ENCODE measurements at regions not wholly inside any gene's neighbourhood (a gene's known extent, or its start where the extent isn't known, plus 50 kb on each side); places are given as distances from the start of the nearest gene placed in this dataset.

GRCh38 chr2:5474716-5475115 is 217.5 kb upstream of the SOX11 start:
- TF ChIP-seq, protein P1, sequence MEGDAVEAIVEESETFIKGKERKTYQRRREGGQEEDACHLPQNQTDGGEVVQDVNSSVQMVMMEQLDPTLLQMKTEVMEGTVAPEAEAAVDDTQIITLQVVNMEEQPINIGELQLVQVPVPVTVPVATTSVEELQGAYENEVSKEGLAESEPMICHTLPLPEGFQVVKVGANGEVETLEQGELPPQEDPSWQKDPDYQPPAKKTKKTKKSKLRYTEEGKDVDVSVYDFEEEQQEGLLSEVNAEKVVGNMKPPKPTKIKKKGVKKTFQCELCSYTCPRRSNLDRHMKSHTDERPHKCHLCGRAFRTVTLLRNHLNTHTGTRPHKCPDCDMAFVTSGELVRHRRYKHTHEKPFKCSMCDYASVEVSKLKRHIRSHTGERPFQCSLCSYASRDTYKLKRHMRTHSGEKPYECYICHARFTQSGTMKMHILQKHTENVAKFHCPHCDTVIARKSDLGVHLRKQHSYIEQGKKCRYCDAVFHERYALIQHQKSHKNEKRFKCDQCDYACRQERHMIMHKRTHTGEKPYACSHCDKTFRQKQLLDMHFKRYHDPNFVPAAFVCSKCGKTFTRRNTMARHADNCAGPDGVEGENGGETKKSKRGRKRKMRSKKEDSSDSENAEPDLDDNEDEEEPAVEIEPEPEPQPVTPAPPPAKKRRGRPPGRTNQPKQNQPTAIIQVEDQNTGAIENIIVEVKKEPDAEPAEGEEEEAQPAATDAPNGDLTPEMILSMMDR (IDR thresholded peaks at IDR 0.05; ENCODE audit: low read depth, low read length, missing control alignments), result no peak
- Histone ChIP-seq H3K27ac (no peak overlapping the region), H3K4me3 (ENCODE audit: low read depth, low read length) (no peak overlapping the region), H3K36me3 (replicated peaks) (no peaks in the 10 kb centered on the region), H3K27me3 (replicated peaks) (no peaks in the 10 kb centered on the region)
- in situ Hi-C loops (cut with HindIII; ENCODE audit: low pct_ligation_motif_present, low sequenced_read_pairs), result no loop called here
- DNase-seq, result no peak

DNA sequence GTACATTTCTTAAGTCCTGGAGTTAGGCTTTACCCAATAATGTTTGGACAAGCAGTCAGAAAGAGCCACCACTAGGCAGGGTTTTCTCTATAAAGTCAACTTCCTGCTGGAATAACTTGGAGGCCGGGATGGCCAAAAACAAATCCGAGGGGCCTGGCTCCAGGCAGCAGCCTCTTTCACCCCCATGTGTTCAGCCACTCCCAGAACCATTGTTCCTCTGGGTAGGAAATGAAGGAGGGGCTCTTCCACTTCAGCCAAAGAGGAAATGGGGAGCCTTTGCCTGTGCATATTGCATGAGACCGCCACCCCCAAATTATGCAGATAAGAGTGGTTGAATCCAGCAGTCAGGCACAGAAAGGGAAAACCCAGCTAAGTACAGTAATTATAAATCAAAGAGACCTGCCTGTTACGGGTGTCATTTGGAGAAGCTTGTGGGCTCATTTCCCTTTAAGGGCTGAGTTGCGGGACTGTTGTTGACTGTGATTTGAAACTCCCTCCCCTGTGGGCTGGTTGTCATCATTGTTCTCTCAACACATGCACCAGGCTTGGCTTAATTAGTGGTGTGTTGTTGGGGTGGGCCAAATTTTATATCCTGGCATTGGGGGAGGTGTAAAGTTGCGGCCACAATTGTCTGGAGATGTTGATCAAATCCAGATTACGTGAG is 212.8 kb upstream of the SOX11 start:
- no peak for DNase-seq
- TF ChIP-seq, protein P1 (IDR thresholded peaks at IDR 0.05; ENCODE audit: low read depth, low read length, missing control alignments), result no peak

GRCh38 chr2:5482929-5483331 is 209.3 kb upstream of the SOX11 start:
- H3K4me3 ChIP-seq (ENCODE audit: low read depth, low read length), result no peak overlapping the region
- in situ Hi-C loops (cut with HindIII; ENCODE audit: low pct_ligation_motif_present, low sequenced_read_pairs), result no loop called here
- no peak overlapping the region for H3K27ac ChIP-seq
- TF ChIP-seq, protein P1 (IDR thresholded peaks at IDR 0.05; ENCODE audit: low read depth, low read length, missing control alignments), result no peak
- H3K36me3 ChIP-seq (replicated peaks), result no peaks in the 10 kb centered on the region
- H3K27me3 ChIP-seq (replicated peaks), result no peaks in the 10 kb centered on the region
- peak; percentile 12 for DNase-seq

More for the DNA sequence above, 212.8 kb upstream of the SOX11 start:
- Histone ChIP-seq H3K36me3 (replicated peaks) (no peaks in the 10 kb centered on the region), H3K4me3 (ENCODE audit: low read depth, low read length) (no peak overlapping the region), H3K27me3 (replicated peaks) (no peaks in the 10 kb centered on the region), H3K27ac (no peak overlapping the region)
- in situ Hi-C loops (cut with HindIII; ENCODE audit: low pct_ligation_motif_present, low sequenced_read_pairs), result no loop called here

DNA sequence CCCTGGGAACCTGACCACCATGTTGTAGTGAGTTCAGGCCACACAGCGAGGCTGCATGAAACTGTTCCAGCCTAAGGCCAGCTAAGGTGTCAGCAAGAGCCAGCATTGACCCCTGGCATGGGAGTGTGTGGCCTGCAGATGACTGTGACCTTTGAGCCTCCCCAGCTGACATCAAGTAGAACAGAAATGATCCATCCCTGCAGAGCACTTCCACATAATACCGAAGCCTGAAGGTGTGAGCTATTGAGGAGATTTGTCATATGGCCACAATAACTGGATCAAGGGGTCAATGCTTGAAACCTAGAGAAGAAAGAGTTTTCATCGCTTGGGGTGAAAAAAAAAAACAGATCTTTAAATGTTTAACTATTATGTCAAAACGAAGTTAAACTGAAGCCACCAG is 207.3 kb upstream of the SOX11 start:
- Histone ChIP-seq H3K27ac (no peak overlapping the region), H3K27me3 (replicated peaks) (no peaks in the 10 kb centered on the region), H3K4me3 (ENCODE audit: low read depth, low read length) (no peak overlapping the region), H3K36me3 (replicated peaks) (no peaks in the 10 kb centered on the region)
- TF ChIP-seq, protein P1 (IDR thresholded peaks at IDR 0.05; ENCODE audit: low read depth, low read length, missing control alignments), result no peak
- DNase-seq, result no peak
- in situ Hi-C loops (cut with HindIII; ENCODE audit: low pct_ligation_motif_present, low sequenced_read_pairs), result no loop called here

DNA sequence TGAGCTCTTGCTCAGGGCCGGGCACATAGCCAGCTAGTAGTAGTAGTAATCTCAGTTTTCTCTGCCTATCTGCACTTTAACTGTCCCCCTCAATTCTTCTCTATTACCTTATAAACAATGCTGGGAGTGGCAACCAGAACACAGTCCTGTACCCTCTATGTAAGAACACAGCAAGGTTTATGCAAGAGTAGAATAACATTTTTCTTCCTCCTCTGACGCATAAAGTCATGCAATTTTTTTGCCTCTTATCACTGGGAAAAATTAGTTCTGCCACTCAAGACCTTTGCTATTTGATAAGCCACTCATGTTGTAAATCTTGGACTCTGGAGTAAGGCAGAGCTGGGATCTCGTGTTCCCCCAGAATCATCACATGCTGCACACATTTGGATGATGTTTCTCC is 200.7 kb upstream of the SOX11 start:
- H3K27ac ChIP-seq, result no peak overlapping the region
- DNase-seq, result no peak
- no peak overlapping the region for H3K4me3 ChIP-seq (ENCODE audit: low read depth, low read length)
- H3K27me3 ChIP-seq (replicated peaks), result no peaks in the 10 kb centered on the region
- TF ChIP-seq, protein P1 (IDR thresholded peaks at IDR 0.05; ENCODE audit: low read depth, low read length, missing control alignments), result no peak
- in situ Hi-C loops (cut with HindIII; ENCODE audit: low pct_ligation_motif_present, low sequenced_read_pairs), result no loop called here
- H3K36me3 ChIP-seq (replicated peaks), result no peaks in the 10 kb centered on the region

DNA sequence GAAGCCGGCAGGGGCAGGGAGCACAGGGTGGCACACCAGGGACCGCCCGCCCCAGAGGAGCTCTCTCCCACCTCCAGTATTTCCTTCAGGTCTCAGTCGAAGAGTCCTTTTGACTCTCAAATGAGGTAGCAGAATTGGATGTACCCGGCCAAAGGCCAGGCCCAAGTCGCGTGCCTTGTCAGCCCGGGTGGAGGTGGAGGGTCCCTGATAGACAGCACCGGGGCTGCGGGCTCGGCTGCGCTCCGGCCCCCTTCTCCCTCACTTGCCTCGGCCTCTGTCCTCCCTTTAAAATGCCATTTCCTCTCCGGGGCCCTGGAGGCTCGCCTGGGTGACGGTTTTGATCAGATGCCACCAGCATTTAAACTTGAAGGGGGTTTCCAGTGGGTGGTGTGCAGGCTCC is 198.9 kb upstream of the SOX11 start:
- in situ Hi-C loops (cut with HindIII; ENCODE audit: low pct_ligation_motif_present, low sequenced_read_pairs), result no loop called here
- Histone ChIP-seq H3K27me3 (replicated peaks) (no peaks in the 10 kb centered on the region), H3K36me3 (replicated peaks) (no peaks in the 10 kb centered on the region), H3K27ac (no peak overlapping the region), H3K4me3 (ENCODE audit: low read depth, low read length) (no peak overlapping the region)
- no peak for DNase-seq
- TF ChIP-seq, protein P1 (IDR thresholded peaks at IDR 0.05; ENCODE audit: low read depth, low read length, missing control alignments), result no peak
